ENCODE measurements at regions not wholly inside any gene's neighbourhood (a gene's known extent, or its start where the extent isn't known, plus 50 kb on each side); places are given as distances from the start of the nearest gene placed in this dataset.
"Not testable (repeated sequence)": the region's sequence is repeated elsewhere in the genome, so short reads cannot be mapped to it uniquely, and the experiment has no call there.

GRCh38 chr5:62814991-62815390 lies 236.4 kb downstream of the LRRC70 start:
- no peaks in the 10 kb centered on the region for H3K4me1 ChIP-seq
- no peak overlapping the region for H3K4me3 ChIP-seq
- DNase-seq, result no peak
- H3K9me3 ChIP-seq, result no peaks in the 10 kb centered on the region
- no peaks in the 10 kb centered on the region for H3K36me3 ChIP-seq
- H3K27ac ChIP-seq, result no peak overlapping the region
- H3K27me3 ChIP-seq, result no peaks in the 10 kb centered on the region
- TF ChIP-seq CTCF (IDR thresholded peaks at IDR 0.05), result no peak
- no peak for TF ChIP-seq POLR2A (IDR thresholded peaks at IDR 0.05)

DNA sequence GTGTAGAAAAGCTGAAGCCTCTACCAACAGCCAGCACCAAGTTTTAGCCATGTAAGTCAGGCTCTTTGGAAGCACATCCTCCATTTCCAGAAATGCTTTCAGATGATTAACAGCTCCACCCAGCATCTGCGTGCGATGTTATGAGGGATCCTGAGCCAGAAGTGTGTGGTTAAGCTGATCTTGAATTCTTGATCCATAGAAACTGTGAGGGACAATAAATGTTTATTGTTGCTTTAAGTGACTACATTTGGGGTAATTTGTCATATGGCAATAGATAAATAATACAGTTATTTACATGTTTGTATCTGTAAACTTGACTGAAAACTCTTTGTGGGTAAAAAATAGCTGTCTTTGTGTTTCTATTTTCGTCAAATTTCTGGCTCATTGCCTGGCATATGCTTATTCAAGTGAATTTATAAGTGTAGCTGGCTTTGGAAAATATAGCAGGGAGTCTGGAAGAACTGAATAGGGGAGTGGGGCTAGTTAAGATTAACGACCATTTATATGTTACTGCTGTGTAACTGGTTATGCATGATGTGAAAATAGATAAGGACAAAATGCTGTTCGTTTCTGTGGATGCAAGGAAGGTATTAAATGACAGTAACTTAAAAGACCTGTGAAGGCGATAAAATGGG lies 234.1 kb downstream of the LRRC70 start:
- Histone ChIP-seq H3K4me1 (no peaks in the 10 kb centered on the region), H3K27me3 (no peaks in the 10 kb centered on the region), H3K9me3 (no peaks in the 10 kb centered on the region), H3K4me3 (no peak overlapping the region), H3K27ac (no peak overlapping the region), H3K36me3 (no peaks in the 10 kb centered on the region)
- TF ChIP-seq POLR2A (IDR thresholded peaks at IDR 0.05), result no peak
- no peak for TF ChIP-seq CTCF (IDR thresholded peaks at IDR 0.05)
- DNase-seq, result no peak

DNA sequence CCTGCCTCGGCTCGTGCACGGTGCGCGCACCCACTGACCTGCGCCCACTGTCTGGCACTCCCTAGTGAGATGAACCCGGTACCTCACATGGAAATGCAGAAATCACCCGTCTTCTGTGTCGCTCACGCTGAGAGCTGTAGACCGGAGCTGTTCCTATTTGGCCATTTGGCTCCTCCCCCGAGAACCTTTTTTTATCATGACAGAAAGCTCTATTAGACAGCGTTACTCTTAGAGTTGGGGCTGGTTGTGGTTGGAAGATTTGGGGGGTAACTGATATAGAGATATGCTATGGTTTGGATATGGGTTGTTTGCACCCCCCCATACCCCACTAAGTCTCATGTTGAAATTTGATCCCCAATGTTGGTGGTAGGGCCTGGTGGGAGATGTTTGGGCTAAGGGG lies 226.2 kb downstream of the LRRC70 start:
- H3K36me3 ChIP-seq, H3K27ac ChIP-seq, H3K9me3 ChIP-seq, H3K4me3 ChIP-seq, H3K4me1 ChIP-seq, H3K27me3 ChIP-seq, DNase-seq: not testable (repeated sequence)

- Histone ChIP-seq H3K4me3 (no peak overlapping the region), H3K36me3 (no peaks in the 10 kb centered on the region), H3K4me1 (no peaks in the 10 kb centered on the region), H3K27me3 (no peaks in the 10 kb centered on the region), H3K9me3 (no peaks in the 10 kb centered on the region), H3K27ac (no peak overlapping the region)
- TF ChIP-seq CTCF (IDR thresholded peaks at IDR 0.05) (no peak), POLR2A (IDR thresholded peaks at IDR 0.05) (no peak)
- DNase-seq, result no peak
Measured at GRCh38 chr5:62795926-62796325, 217.3 kb downstream of the LRRC70 start.

DNA sequence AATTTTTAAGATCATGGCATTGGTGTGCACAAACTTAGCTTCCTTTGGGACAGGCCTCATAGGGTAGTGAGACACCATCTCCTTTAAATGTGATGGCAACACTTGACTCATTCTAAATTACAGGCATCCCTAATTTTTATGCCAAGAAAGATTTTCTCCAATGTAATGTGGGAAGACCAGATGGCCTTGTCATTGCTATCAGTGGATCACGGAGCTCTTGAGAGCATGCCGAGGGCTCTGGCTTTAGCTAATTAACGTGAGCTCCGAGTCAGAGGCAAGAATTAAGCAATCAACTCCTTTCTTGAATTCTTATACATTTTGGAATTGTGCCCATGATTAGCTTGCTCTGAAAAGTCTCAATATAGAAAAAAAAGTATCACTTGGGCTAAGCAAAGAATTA lies 215.8 kb downstream of the LRRC70 start:
- Histone ChIP-seq H3K27ac (no peak overlapping the region), H3K4me1 (no peaks in the 10 kb centered on the region), H3K27me3 (no peaks in the 10 kb centered on the region), H3K9me3 (no peaks in the 10 kb centered on the region), H3K4me3 (no peak overlapping the region), H3K36me3 (no peaks in the 10 kb centered on the region)
- TF ChIP-seq POLR2A (IDR thresholded peaks at IDR 0.05) (no peak), CTCF (IDR thresholded peaks at IDR 0.05) (no peak)
- no peak for DNase-seq

DNA sequence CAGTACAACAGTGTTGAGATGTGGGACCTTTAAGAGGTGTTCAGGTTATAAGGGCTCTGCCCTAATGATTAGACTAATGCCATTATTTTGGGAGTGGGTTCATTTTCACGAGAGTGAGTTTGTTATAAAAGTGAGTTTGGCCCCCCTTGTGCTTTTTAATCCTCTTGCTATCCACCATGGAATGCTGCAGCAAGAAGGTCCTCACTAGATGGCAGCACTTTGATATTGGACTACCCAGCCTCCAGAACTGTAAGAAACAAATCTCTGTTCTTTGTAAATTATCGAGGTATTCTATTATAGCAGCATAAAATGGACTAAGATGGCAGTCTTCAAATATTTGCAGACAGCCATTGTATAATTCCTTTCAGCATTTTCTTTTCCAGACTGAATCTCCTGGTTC lies 212.4 kb downstream of the LRRC70 start:
- H3K4me1 ChIP-seq, result no peaks in the 10 kb centered on the region
- no peaks in the 10 kb centered on the region for H3K9me3 ChIP-seq
- no peak overlapping the region for H3K4me3 ChIP-seq
- H3K27me3 ChIP-seq, result no peaks in the 10 kb centered on the region
- no peak overlapping the region for H3K27ac ChIP-seq
- no peak for TF ChIP-seq CTCF (IDR thresholded peaks at IDR 0.05)
- no peak for TF ChIP-seq POLR2A (IDR thresholded peaks at IDR 0.05)
- no peak for DNase-seq
- no peaks in the 10 kb centered on the region for H3K36me3 ChIP-seq

Measured in Peyer's patch (tissue), 4 donors.